Astrocyte (in vitro differentiated cells and primary cell): ENCODE measurements at regions not wholly inside any gene's neighbourhood (a gene's known extent, or its start where the extent isn't known, plus 50 kb on each side); places are given as distances from the start of the nearest gene placed in this dataset.
"Not testable (repeated sequence)": the region's sequence is repeated elsewhere in the genome, so short reads cannot be mapped to it uniquely, and the experiment has no call there.

Experiments
- DNase-seq: peaks from one replicate; pipeline ENCODE4 v3.0.0-alpha.2; 2010; ENCODE audit warnings: low read depth
- FAIRE-seq: peaks from 2 replicates; lab custom pipeline; 2011; peaks lifted over from hg19 to GRCh38; lab: Jason Lieb, UNC
- H2AFZ ChIP-seq: 2 replicates; pipeline ENCODE4 v1.6.0; 2012; ENCODE audit warnings: low read depth, low read length, inconsistent platforms
- H3K27ac ChIP-seq: 2 replicates; pipeline ENCODE4 v1.5.1; 2011; ENCODE audit warnings: low read depth, low read length, inconsistent platforms
- H3K27me3 ChIP-seq: 2 replicates; pipeline ENCODE4 v1.6.0; 2011; ENCODE audit warnings: low read length, inconsistent platforms; ENCODE audit not compliant: insufficient read depth
- H3K36me3 ChIP-seq: 2 replicates; pipeline ENCODE4 v1.5.1; 2011; ENCODE audit warnings: low read length, inconsistent platforms; ENCODE audit not compliant: insufficient read depth
- H3K4me1 ChIP-seq: 2 replicates; pipeline ENCODE4 v1.5.1; 2011; ENCODE audit warnings: low read length, inconsistent platforms; ENCODE audit not compliant: insufficient read depth
- H3K4me2 ChIP-seq: 2 replicates; pipeline ENCODE4 v1.6.0; 2012; ENCODE audit warnings: low read length, inconsistent platforms
- H3K4me3 ChIP-seq: 2 replicates; pipeline ENCODE4 v1.5.1; 2011; ENCODE audit warnings: low read depth, mild to moderate bottlenecking, low read length, inconsistent platforms; ENCODE audit not compliant: insufficient read depth
- H3K79me2 ChIP-seq: 2 replicates; pipeline ENCODE4 v1.6.0; 2012; ENCODE audit warnings: mild to moderate bottlenecking, low read length, inconsistent platforms; ENCODE audit not compliant: insufficient read depth
- H3K9ac ChIP-seq: 2 replicates; pipeline ENCODE4 v1.6.0; 2012; ENCODE audit warnings: mild to moderate bottlenecking, low read length, inconsistent platforms
- H3K9me3 ChIP-seq: 2 replicates; pipeline ENCODE4 v1.5.1; 2012; ENCODE audit warnings: low read depth, mild to moderate bottlenecking, low read length, inconsistent platforms; ENCODE audit not compliant: insufficient read depth
- H4K20me1 ChIP-seq: 2 replicates; pipeline ENCODE4 v1.6.0; 2012; ENCODE audit warnings: low read length, inconsistent platforms; ENCODE audit not compliant: insufficient read depth
- H3K27ac Mint-ChIP-seq: one replicate; pipeline ENCODE4 v1.8.0; 2021; ENCODE audit warnings: mild to moderate bottlenecking, mixed read lengths; ENCODE audit not compliant: unreplicated experiment
- H3K27me3 Mint-ChIP-seq: one replicate; pipeline ENCODE4 v1.8.0; 2021; ENCODE audit warnings: low read depth, mixed read lengths; ENCODE audit not compliant: unreplicated experiment
- H3K36me3 Mint-ChIP-seq: one replicate; pipeline ENCODE4 v1.8.0; 2021; ENCODE audit warnings: low read depth, mixed read lengths; ENCODE audit not compliant: unreplicated experiment
- H3K4me1 Mint-ChIP-seq: one replicate; pipeline ENCODE4 v1.8.0; 2021; ENCODE audit warnings: low read depth, mixed read lengths; ENCODE audit not compliant: unreplicated experiment
- H3K4me3 Mint-ChIP-seq: one replicate; pipeline ENCODE4 v1.8.0; 2021; ENCODE audit warnings: mild to moderate bottlenecking, moderate library complexity, mixed read lengths; ENCODE audit not compliant: unreplicated experiment
- H3K9me3 Mint-ChIP-seq: one replicate; pipeline ENCODE4 v1.8.0; 2021; ENCODE audit warnings: mild to moderate bottlenecking, mixed read lengths; ENCODE audit not compliant: unreplicated experiment

DNA sequence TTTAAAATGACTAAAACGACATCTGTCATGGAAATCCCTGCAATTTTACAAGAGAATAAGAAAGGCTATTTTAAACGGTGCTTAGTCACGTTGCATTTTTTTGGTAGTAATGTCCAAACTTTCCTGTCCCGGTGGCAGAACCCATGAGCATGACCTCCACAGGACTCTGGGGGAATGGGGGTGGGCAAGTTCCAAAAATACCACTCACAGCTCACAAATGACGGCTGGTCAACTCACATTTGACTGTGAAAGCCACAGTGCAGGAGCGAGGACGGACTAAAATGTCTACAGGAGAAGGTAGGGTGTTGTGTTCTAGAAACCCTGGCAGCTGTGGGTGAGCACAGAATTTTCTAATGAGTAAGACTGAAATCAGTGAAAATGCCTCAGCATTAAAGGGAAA is 331.5 kb downstream of the BCL2L11 start:
- not testable (repeated sequence) for FAIRE-seq, H3K4me3 Mint-ChIP-seq, H3K9me3 Mint-ChIP-seq, H3K4me1 Mint-ChIP-seq, H4K20me1 ChIP-seq, H2AFZ ChIP-seq, H3K9me3 ChIP-seq, H3K27me3 ChIP-seq, H3K27me3 Mint-ChIP-seq, H3K36me3 ChIP-seq, DNase-seq, H3K4me1 ChIP-seq, H3K36me3 Mint-ChIP-seq
- peak overlapping the region; percentile 93 for H3K27ac Mint-ChIP-seq
- H3K27ac ChIP-seq, result peak overlapping the region; percentile 31
- peaks cover 31% of the 10 kb centered on the region for H3K79me2 ChIP-seq
- H3K4me3 ChIP-seq, result peak overlapping the region; percentile 25
- H3K4me2 ChIP-seq, result peak overlapping the region; percentile 76
- peak overlapping the region; percentile 59 for H3K9ac ChIP-seq

DNA sequence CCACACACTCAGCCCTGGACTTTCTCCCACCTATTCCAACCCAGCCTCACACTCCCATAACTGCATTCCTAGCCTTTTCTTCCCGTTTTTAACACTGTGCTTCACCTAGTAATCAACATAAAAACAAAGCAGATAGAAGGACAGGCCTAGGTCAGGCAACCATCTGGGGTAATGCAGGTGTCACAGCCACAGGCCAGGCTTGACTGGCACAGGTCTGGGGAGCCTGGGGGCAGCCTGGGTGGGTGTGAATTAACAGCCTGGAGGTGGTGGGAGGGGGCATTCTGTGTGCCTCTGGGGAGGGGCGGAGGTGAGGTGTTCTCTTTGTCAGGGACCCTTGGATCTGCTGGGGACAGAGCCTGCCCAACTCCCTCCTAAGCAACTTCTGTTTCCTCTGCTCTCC is 332.6 kb downstream of the BCL2L11 start:
- H3K9me3 ChIP-seq, H3K27ac Mint-ChIP-seq, H3K9me3 Mint-ChIP-seq, H3K36me3 Mint-ChIP-seq, H3K4me2 ChIP-seq, H3K4me1 Mint-ChIP-seq, H3K4me1 ChIP-seq, FAIRE-seq, H3K27me3 Mint-ChIP-seq, H3K27me3 ChIP-seq, H3K36me3 ChIP-seq, H3K4me3 ChIP-seq, H3K27ac ChIP-seq, H3K9ac ChIP-seq, H4K20me1 ChIP-seq, H3K4me3 Mint-ChIP-seq, DNase-seq, H2AFZ ChIP-seq: not testable (repeated sequence)
- H3K79me2 ChIP-seq, result peaks cover 38% of the 10 kb centered on the region

- H3K4me3 Mint-ChIP-seq, H3K9ac ChIP-seq, H3K4me2 ChIP-seq, H3K9me3 Mint-ChIP-seq, FAIRE-seq, H3K4me1 ChIP-seq, H3K36me3 Mint-ChIP-seq, H3K27ac Mint-ChIP-seq, H3K27me3 Mint-ChIP-seq, H3K27me3 ChIP-seq, H3K9me3 ChIP-seq, H3K4me3 ChIP-seq, H2AFZ ChIP-seq, H3K27ac ChIP-seq, DNase-seq, H3K36me3 ChIP-seq: not testable (repeated sequence)
- Histone ChIP-seq H4K20me1 (peaks cover 12% of the 10 kb centered on the region), H3K79me2 (peaks cover 43% of the 10 kb centered on the region)
- peaks cover 10% of the 10 kb centered on the region for H3K4me1 Mint-ChIP-seq
Observed at GRCh38 chr2:111453816-111454215, 333.1 kb downstream of the BCL2L11 start.

- not testable (repeated sequence) for H3K36me3 Mint-ChIP-seq, H3K4me3 Mint-ChIP-seq, H3K4me2 ChIP-seq, H3K27me3 Mint-ChIP-seq, H3K9me3 Mint-ChIP-seq, H3K4me3 ChIP-seq, H3K9ac ChIP-seq, H3K27me3 ChIP-seq, FAIRE-seq, H2AFZ ChIP-seq, H3K27ac ChIP-seq, H3K4me1 ChIP-seq, H3K27ac Mint-ChIP-seq, H3K36me3 ChIP-seq, H3K9me3 ChIP-seq
- DNase-seq, result peak; percentile 72
- Histone ChIP-seq H3K79me2 (peaks cover 44% of the 10 kb centered on the region), H4K20me1 (peaks cover 12% of the 10 kb centered on the region)
- peaks cover 10% of the 10 kb centered on the region for H3K4me1 Mint-ChIP-seq
Observed at GRCh38 chr2:111454404-111454803, 333.7 kb downstream of the BCL2L11 start.

GRCh38 chr2:111455016-111456015 is 334.6 kb downstream of the BCL2L11 start:
- FAIRE-seq, H2AFZ ChIP-seq, H3K4me1 Mint-ChIP-seq, H3K9ac ChIP-seq, H3K27me3 Mint-ChIP-seq, H3K9me3 Mint-ChIP-seq, H3K36me3 Mint-ChIP-seq, H3K27me3 ChIP-seq, H3K4me3 Mint-ChIP-seq, H3K4me1 ChIP-seq, H3K4me3 ChIP-seq, H3K27ac ChIP-seq, H3K4me2 ChIP-seq, H3K27ac Mint-ChIP-seq, H3K36me3 ChIP-seq, DNase-seq, H3K9me3 ChIP-seq: not testable (repeated sequence)
- Histone ChIP-seq H3K79me2 (peaks cover 45% of the 10 kb centered on the region), H4K20me1 (peaks cover 12% of the 10 kb centered on the region)

DNA sequence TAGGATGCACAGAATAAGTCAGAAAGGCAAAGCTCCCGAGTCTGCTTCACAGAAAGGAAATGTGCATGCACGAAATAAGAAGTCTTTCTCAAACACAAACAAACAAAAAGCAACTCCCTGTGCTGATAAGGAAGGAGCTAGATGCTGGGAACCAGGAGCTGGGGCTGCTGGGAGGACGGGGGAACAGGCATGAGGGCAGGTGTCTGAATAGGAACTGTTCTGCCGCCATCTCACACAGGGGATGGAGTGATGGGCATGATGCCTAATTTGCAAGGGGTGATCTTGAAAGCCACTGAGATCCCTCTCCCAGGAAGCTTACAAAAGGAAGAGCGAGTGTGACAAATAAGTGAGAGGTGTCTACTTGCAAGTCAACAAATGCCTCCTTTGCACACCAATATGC is 336.5 kb downstream of the BCL2L11 start:
- not testable (repeated sequence) for H3K4me3 ChIP-seq, H3K36me3 Mint-ChIP-seq, H3K9me3 ChIP-seq, H3K4me1 ChIP-seq, H3K4me2 ChIP-seq, H3K27ac Mint-ChIP-seq, H3K36me3 ChIP-seq, H3K27me3 Mint-ChIP-seq, H3K27ac ChIP-seq, H3K27me3 ChIP-seq, DNase-seq, H3K9ac ChIP-seq, FAIRE-seq, H3K4me3 Mint-ChIP-seq, H3K9me3 Mint-ChIP-seq, H2AFZ ChIP-seq
- peaks cover 10% of the 10 kb centered on the region for H3K4me1 Mint-ChIP-seq
- Histone ChIP-seq H4K20me1 (peaks cover 21% of the 10 kb centered on the region), H3K79me2 (peaks cover 56% of the 10 kb centered on the region)
